ENCODE measurements at regions not wholly inside any gene's neighbourhood (a gene's known extent, or its start where the extent isn't known, plus 50 kb on each side); places are given as distances from the start of the nearest gene placed in this dataset.
A peak's percentile ranks its signal among the peaks of the same experiment; 100 is the strongest.

DNA sequence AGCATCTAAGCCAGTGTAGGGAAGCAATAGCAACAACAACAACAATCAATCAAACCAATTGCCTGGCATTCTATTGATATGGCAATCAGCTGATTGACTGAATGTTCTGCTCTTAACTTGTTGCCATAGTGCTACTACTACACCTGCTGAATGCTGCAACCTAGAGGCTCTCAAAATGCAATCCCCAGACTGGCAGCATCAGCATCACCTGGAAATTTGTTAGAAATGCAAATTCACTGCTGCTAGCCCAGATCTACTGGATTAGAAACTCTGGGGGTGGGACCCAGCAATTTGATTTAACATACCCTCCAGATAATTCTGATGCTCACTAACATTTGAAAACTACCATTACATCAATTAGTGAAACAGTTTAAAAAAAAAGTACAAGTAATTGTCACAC lies 363.6 kb downstream of the SNAPC1 start:
- Histone ChIP-seq H3K4me1 (replicated peaks) (no peaks in the 10 kb centered on the region), H3K9me3 (no peaks in the 10 kb centered on the region), H3K27me3 (replicated peaks; ENCODE audit: insufficient read depth) (no peaks in the 10 kb centered on the region), H3K4me3 (no peak overlapping the region), H3K36me3 (no peaks in the 10 kb centered on the region), H3K27ac (no peak overlapping the region)
- TF ChIP-seq POLR2A (IDR thresholded peaks at IDR 0.05), result no peak
- TF ChIP-seq, protein P1, sequence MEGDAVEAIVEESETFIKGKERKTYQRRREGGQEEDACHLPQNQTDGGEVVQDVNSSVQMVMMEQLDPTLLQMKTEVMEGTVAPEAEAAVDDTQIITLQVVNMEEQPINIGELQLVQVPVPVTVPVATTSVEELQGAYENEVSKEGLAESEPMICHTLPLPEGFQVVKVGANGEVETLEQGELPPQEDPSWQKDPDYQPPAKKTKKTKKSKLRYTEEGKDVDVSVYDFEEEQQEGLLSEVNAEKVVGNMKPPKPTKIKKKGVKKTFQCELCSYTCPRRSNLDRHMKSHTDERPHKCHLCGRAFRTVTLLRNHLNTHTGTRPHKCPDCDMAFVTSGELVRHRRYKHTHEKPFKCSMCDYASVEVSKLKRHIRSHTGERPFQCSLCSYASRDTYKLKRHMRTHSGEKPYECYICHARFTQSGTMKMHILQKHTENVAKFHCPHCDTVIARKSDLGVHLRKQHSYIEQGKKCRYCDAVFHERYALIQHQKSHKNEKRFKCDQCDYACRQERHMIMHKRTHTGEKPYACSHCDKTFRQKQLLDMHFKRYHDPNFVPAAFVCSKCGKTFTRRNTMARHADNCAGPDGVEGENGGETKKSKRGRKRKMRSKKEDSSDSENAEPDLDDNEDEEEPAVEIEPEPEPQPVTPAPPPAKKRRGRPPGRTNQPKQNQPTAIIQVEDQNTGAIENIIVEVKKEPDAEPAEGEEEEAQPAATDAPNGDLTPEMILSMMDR (IDR thresholded peaks at IDR 0.05), result no peak
- no peak for TF ChIP-seq POLR2AphosphoS5 (IDR thresholded peaks at IDR 0.05)
- intact Hi-C loops (cut with DNase I), result loop anchor here (10.0 kb wide), 2 partner anchors 201 to 671 kb away; no protein-coding TSS in a partner anchor
- no peak for DNase-seq (ENCODE audit: low spot score)

DNA sequence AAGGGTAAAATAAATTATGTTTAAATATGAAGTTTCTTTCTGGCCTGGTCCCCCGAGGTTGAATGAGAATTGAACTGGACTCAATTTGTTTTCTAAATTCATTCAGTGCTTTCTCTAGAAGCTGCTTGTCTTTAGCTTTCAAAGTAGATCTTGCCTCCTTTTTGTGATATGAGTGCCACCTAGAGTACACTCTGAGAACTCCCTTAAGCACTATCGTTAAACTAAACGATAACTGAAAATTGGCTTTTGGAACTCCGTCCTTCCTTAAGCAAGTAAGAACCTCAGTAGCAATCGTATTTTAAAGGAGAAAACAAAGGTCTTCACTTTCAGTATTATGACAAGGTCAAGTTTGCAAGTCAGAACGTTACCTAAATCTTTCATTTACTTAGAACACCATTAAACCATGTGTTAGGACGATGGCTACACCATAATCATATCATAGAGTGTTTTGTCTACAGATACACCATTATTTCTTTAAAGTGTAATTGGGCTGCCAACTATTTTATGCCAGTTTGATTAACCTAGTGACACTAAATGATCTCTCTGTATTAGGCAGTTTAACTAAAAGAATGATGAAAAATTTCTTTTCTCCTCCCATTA lies 364.8 kb downstream of the SNAPC1 start:
- H3K4me3 ChIP-seq, result no peak overlapping the region
- H3K27me3 ChIP-seq (replicated peaks; ENCODE audit: insufficient read depth), result no peaks in the 10 kb centered on the region
- no peaks in the 10 kb centered on the region for H3K4me1 ChIP-seq (replicated peaks)
- DNase-seq (ENCODE audit: low spot score), result no peak
- H3K9me3 ChIP-seq, result no peaks in the 10 kb centered on the region
- H3K27ac ChIP-seq, result no peak overlapping the region
- intact Hi-C loops (cut with DNase I), result loop anchor here (10.0 kb wide), 2 partner anchors 202 to 672 kb away; no protein-coding TSS in a partner anchor
- H3K36me3 ChIP-seq, result no peaks in the 10 kb centered on the region
- TF ChIP-seq POLR2A (IDR thresholded peaks at IDR 0.05), result no peak
- TF ChIP-seq, protein P1 (IDR thresholded peaks at IDR 0.05), result peak in 3 of 4 experiments; percentile 37 to 70 (median 61)
- WGBS, result 9% methylated on average over 7 of the region's 7 CpGs

GRCh38 chr14:62130441-62130840 lies 368.2 kb downstream of the SNAPC1 start:
- Histone ChIP-seq H3K27me3 (replicated peaks; ENCODE audit: insufficient read depth) (no peaks in the 10 kb centered on the region), H3K27ac (no peak overlapping the region), H3K4me3 (no peak overlapping the region), H3K9me3 (no peaks in the 10 kb centered on the region), H3K36me3 (no peaks in the 10 kb centered on the region), H3K4me1 (replicated peaks) (no peaks in the 10 kb centered on the region)
- intact Hi-C loops (cut with DNase I), result no loop called here
- WGBS, result 78% methylated on average over 4 of the region's 4 CpGs
- TF ChIP-seq, protein P1 (IDR thresholded peaks at IDR 0.05), result no peak
- TF ChIP-seq POLR2A (IDR thresholded peaks at IDR 0.05), result no peak
- no peak for TF ChIP-seq POLR2AphosphoS5 (IDR thresholded peaks at IDR 0.05)
- DNase-seq (ENCODE audit: low spot score), result no peak

DNA sequence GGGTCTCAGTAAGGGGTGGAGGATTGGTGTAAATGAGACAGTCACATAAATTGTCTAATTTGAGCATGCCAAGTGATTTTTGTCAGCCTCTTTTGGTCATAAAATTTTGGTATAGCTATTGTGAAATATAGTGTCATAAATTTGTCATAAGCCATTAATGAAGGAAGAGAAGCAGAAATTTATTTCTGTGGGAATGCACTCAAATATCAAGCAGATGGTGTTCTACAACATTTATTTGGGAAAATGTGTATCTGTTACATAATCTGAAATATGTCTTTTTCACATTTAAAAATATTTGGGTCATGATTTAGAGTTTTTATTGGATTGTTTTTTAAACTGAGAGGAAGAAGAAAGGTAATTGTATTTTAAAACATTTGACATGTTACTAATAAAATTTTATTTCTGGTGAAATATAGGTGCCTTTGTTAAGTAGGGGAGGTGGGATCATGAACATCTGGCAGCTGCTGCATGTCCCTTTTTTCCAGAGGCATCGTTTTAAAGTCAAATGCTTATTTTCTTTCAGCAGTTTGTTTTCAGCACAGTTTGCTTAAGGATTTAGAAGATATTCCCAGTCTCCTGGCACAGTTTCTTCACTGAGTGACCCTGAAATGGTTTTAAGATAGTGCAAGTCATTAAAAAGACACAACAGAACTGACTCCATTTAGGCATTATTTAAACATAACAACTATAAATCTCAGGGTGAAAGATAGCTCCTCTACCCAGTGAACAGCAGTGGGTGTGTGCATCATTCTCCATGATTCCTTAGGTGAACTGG lies 371.7 kb downstream of the SNAPC1 start:
- Histone ChIP-seq H3K4me1 (replicated peaks) (no peaks in the 10 kb centered on the region), H3K9me3 (no peaks in the 10 kb centered on the region), H3K27me3 (replicated peaks; ENCODE audit: insufficient read depth) (no peaks in the 10 kb centered on the region), H3K4me3 (no peak overlapping the region), H3K36me3 (no peaks in the 10 kb centered on the region), H3K27ac (no peak overlapping the region)
- WGBS, result 0% methylated on average over 1 of the region's 1 CpG
- DNase-seq (ENCODE audit: low spot score), result no peak
- intact Hi-C loops (cut with DNase I), result no loop called here
- TF ChIP-seq POLR2A (IDR thresholded peaks at IDR 0.05) (no peak), POLR2AphosphoS5 (IDR thresholded peaks at IDR 0.05) (no peak)
- TF ChIP-seq, protein P1 (IDR thresholded peaks at IDR 0.05), result no peak

DNA sequence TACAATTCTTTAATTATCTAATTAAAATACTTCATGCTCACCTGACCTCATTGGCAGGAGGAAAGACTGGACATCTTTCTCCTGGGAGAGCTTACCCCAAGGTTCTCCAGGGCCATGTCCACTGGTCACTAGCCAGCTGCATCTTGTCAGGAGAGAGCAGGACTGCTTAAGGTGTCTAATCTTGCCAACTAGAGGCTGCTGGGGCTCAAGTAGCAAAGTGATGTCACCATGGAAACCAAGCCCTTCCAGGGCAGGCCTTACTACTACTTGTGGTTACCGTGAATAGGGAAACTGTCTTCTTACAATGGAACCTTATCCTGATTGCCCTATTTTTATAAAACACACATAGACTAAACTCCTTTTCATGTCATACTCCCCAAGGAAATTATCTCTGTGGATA lies 376.4 kb downstream of the SNAPC1 start:
- TF ChIP-seq, protein P1 (IDR thresholded peaks at IDR 0.05), result no peak
- TF ChIP-seq POLR2A (IDR thresholded peaks at IDR 0.05) (no peak), POLR2AphosphoS5 (IDR thresholded peaks at IDR 0.05) (no peak)
- H3K9me3 ChIP-seq, result no peaks in the 10 kb centered on the region
- 40% methylated on average over 1 of the region's 1 CpG for WGBS
- no peak overlapping the region for H3K27ac ChIP-seq
- intact Hi-C loops (cut with DNase I), result no loop called here
- no peaks in the 10 kb centered on the region for H3K36me3 ChIP-seq
- no peak for DNase-seq (ENCODE audit: low spot score)
- H3K27me3 ChIP-seq (replicated peaks; ENCODE audit: insufficient read depth), result no peaks in the 10 kb centered on the region
- H3K4me1 ChIP-seq (replicated peaks), result no peaks in the 10 kb centered on the region
- no peak overlapping the region for H3K4me3 ChIP-seq
